ENCODE measurements at regions not wholly inside any gene's neighbourhood (a gene's known extent, or its start where the extent isn't known, plus 50 kb on each side); places are given as distances from the start of the nearest gene placed in this dataset.
A peak's percentile ranks its signal among the peaks of the same experiment; 100 is the strongest.
"Not testable (repeated sequence)": the region's sequence is repeated elsewhere in the genome, so short reads cannot be mapped to it uniquely, and the experiment has no call there.

GRCh38 chr15:62320259-62320658 is 155.2 kb upstream of the C2CD4B start:
- DNase-seq (ENCODE audit: low read depth in 2 of 2): no peak

GRCh38 chr15:62323353-62323890 is 158.3 kb upstream of the C2CD4B start:
- no peak for DNase-seq (ENCODE audit: low read depth in 2 of 2)

- no peak for DNase-seq (ENCODE audit: low read depth in 2 of 2)
Measured at GRCh38 chr15:62324382-62324781, 159.3 kb upstream of the C2CD4B start.

DNA sequence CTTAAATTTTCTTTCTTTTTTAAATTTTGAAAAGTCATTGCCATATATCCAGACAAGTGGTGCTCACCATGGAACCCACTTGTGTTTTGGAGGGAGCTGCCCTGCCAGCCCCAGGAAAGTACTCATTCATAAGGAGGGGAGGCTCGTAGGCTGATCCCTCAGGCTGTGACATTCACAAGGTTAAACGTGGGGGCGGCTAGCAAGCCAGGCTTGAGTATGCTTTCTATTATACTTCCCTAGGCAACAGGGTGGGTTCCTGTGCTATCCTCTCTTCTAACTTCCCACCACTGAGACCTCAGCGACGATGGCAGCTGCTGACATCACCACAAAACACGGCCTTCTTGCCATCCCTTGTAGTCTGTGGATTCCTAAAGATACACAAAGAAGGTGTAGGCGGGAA is 160.5 kb upstream of the C2CD4B start:
- no peak for DNase-seq (ENCODE audit: low read depth in 2 of 2)

DNA sequence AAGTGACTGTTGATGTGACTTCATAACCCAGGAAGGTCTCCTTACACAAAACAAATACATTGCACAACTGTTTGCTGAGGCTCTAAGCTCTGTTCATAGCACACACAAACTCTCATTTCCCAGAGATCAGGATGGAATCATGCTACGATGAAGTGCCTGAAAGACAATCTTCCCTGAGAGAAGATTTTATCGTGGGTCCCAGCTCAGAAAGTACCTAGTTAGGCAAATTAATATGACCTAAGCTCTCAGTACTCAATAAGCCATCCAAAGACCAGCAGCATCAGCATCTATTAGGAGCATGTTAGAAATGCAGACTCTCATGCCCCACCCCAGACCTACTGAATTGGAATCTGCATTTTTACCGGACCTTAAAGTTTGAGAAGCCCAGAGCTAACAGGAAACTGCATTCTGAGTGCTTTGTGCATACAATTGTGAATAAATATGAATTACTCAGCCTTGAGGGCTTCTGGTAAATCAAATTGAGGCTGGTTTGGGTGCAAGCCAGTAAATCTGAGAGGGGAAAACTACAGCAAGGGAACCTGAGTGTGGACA is 161.5 kb upstream of the C2CD4B start:
- DNase-seq (ENCODE audit: low read depth in 2 of 2): no peak

GRCh38 chr15:62327406-62327805 is 162.3 kb upstream of the C2CD4B start:
- no peak for DNase-seq (ENCODE audit: low read depth in 2 of 2)

GRCh38 chr15:62332472-62332871 is 167.4 kb upstream of the C2CD4B start:
- DNase-seq (ENCODE audit: low read depth in 2 of 2): not testable (repeated sequence)

DNA sequence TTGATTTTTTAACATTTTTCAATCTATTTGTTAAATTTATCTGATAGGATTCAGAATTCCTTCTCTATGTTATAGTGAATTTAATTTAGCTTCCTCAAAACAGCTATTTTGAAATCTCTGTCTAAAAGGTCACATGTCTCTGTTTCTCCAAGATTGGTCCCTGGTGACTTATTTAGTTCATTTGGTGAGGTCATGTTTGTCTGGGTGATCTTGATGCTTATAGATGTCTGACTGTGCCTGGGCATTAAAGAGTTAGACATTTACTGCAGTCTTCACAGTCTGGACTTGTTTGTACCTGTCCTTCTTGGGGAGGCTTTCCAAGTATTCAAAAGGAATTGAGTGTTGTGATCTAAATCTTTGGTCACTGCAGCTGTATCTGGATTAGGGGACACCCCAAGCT is 169.5 kb upstream of the C2CD4B start:
- DNase-seq (ENCODE audit: low read depth in 2 of 2): no peak

DNA sequence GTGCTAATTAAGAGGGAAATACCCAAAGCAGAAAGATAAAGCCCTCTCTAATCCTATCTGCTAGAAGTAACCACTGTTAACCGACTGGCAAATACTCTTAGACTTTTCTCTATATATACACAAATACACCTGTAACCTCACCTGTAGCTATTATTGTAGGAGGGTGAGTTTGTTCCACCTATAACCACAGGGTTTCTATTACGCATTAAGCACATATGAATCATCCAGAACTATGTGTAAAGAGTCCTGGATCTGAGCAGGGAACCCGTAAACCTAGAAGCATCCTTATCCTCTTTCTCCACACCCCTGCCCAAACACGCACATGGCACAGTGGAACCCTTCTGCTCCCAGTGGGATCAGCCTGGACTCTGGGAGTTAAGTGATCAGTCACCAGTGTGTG is 172.8 kb upstream of the C2CD4B start:
- DNase-seq (ENCODE audit: low read depth in 2 of 2): no peak

GRCh38 chr15:62338497-62338896 is 173.4 kb upstream of the C2CD4B start:
- DNase-seq (ENCODE audit: low read depth in 2 of 2): no peak

GRCh38 chr15:62342959-62343358 is 177.9 kb upstream of the C2CD4B start:
- DNase-seq (ENCODE audit: low read depth in 2 of 2): no peak

GRCh38 chr15:62343397-62343796 is 178.3 kb upstream of the C2CD4B start:
- no peak for DNase-seq (ENCODE audit: low read depth in 2 of 2)

DNA sequence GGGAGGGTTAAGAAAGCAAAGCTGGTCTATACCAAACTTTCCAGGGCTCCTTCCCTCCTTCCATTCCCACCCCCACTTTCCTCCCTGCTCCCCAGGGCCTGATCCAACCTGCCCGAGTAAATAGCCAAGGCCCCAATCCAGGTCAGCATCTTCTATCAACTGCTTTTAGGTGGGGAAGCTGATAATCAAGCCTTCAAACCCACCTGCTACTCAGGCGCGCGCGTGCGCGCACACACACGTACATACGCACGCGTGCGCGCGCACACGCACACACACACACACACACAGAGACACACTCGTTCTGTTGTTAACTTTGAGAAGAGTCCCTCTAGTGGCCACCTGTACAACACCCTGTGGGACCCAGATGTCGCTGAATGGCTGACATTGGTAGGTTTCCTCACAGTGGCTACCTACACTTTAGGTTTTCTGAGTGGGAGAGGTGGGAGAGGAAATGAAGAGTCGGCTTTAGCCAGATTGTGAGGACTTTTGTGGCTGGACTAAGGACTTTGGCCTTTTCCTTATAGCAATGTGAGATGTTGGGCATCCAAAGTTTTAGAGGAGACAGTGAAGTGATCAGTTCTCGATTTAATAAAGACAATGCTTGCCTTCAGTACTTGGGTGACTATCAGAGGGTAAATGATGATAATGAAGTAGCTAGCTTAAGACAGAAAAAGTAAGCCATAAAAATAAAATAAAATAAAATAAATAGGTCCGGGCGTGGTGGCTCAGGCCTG is 179.9 kb upstream of the C2CD4B start:
- DNase-seq (ENCODE audit: low read depth in 2 of 2): peak; percentile 22 to 35

- DNase-seq (ENCODE audit: low read depth in 2 of 2): no peak
Measured at GRCh38 chr15:62346168-62346567, 181.1 kb upstream of the C2CD4B start.

GRCh38 chr15:62348118-62348517 is 183.0 kb upstream of the C2CD4B start:
- DNase-seq (ENCODE audit: low read depth in 2 of 2): no peak

DNA sequence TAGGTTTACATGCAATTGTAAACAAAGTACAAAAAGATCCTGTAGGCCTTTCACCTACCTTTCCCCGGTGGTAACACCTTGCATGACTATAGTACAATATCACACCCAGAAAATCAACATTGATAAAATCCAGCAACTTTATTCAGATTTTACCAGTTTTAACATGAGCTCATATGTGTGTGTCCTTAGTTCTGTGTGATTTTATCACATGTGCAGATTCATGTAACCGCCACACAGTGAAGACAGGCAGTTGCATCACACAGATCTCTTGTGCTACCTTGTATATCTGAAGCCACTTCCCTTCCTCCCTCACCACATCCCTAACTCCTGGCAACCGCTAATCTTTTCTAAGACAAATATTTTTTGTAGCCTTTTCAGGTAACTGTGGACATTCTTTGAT is 183.5 kb upstream of the C2CD4B start:
- no peak for DNase-seq (ENCODE audit: low read depth in 2 of 2)

DNA sequence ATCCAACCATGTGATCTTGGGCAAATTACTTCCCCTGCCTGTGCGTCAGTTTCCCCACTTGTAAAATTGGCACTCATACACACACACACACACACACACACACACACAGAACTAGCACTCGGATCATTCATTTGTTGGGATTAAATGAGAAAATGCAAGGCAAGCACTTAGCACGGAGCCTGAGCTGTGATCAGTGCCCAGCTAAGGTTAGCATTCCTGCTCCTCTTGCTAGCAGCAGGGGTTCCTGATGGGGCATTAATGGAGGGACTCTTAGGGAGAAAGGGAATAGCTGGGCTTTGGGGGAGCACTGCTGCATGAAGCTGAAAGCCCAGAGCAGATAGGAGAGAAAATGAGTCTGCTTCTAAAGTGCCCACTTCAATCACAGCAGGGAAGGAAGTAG is 187.7 kb upstream of the C2CD4B start:
- DNase-seq (ENCODE audit: low read depth in 2 of 2): no peak

- no peak for DNase-seq (ENCODE audit: low read depth in 2 of 2)
Measured at GRCh38 chr15:62357431-62357830, 192.3 kb upstream of the C2CD4B start.

GRCh38 chr15:62359416-62359815 is 194.3 kb upstream of the C2CD4B start:
- no peak for DNase-seq (ENCODE audit: low read depth in 2 of 2)

DNA sequence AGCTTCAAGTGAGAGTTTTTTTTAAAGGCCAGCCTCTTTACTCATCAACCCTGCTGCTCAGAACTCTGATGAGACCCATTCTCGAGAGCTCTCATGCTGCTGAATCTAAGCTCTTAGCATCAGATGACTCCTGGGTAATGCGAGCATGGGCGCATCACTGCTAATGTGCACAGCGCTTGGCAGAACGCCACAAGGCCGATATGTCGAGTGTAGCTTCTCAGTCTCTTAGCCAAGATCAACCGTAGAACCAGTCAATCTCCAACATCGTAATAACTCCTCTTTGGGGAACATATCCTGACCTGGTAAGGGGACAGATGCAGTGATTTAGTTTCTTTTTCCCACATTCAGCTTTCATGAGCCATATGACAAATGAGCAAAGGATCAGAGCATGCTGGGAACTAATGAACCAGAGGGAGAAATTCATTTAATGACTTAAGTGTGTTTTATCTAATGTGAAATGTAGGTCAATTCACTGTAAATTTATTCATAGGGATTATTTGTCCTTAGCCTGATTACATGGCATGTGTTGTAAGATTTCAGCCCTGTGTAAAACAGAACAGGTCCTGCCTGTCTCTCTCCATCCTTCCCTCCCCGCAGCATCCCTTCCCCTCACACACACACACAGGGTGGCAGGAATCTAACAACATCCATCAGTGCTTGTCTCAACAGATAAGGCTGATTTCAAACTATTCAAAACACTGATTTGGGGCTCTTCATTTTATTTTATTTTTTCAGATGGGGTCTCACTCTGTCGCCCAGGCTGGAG is 195.4 kb upstream of the C2CD4B start:
- no peak for DNase-seq (ENCODE audit: low read depth in 2 of 2)

DNA sequence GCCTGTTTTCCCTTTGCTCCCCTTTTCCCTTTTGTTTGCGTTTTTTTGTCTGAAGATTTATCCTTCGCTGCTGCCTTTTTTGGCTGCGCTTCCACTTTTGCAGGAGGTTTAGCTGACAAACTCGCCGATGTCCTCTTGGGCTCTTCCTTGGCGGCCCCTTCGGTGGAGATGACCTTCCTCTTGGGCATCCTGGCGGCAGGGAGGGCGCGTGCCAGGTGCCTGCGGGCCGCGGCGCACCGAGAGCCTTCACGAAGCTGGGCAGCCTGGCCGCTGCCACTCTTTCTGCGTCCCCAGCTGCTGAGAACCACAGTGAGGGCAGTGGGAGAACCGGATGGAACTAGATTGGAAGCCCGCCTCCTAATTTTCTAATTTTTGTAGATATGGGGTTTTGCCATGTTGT is 197.1 kb upstream of the C2CD4B start:
- no peak for DNase-seq (ENCODE audit: low read depth in 2 of 2)

GRCh38 chr15:62362608-62363007 is 197.5 kb upstream of the C2CD4B start:
- no peak for DNase-seq (ENCODE audit: low read depth in 2 of 2)

GRCh38 chr15:62363913-62364312 is 198.8 kb upstream of the C2CD4B start:
- no peak for DNase-seq (ENCODE audit: low read depth in 2 of 2)
